ENCODE measurements at regions not wholly inside any gene's neighbourhood (a gene's known extent, or its start where the extent isn't known, plus 50 kb on each side); places are given as distances from the start of the nearest gene placed in this dataset.

- in situ Hi-C loops (cut with HindIII; ENCODE audit: extremely low pct_ligation_motif_present, low pct_unique_long_range_greater_than_20kb) = no loop called here
- no peak for FAIRE-seq
Observed at GRCh38 chr1:90474158-90474557, 242.9 kb downstream of the BARHL2 start.

More at GRCh38 chr1:90474158-90474557, 242.9 kb downstream of the BARHL2 start:
- ATAC-seq (no peak), DNase-seq (ENCODE audit: low spot score) (no peak)
- POLR2A ChIA-PET = no interaction called here
- H3K9me3 ChIP-seq (ENCODE audit: low read length) = no peaks in the 10 kb centered on the region
- H3K9ac ChIP-seq (ENCODE audit: insufficient read depth, low read depth, low read length) = no peak overlapping the region
- no peaks in the 10 kb centered on the region for H3K4me1 ChIP-seq (ENCODE audit: insufficient read depth, low read length)
- H3K4me3 ChIP-seq (replicated peaks in 1 of 3; ENCODE audit: insufficient read depth in 1 of 3, low read depth in 2 of 3, low read length in 3 of 3) = no peak overlapping the region
- TF ChIP-seq ZNF879 (CRISPR knock-in tag; IDR thresholded peaks at IDR 0.05) (no peak), DDIT3 (CRISPR knock-in tag; IDR thresholded peaks at IDR 0.05) (no peak), ZFP41 (CRISPR knock-in tag; IDR thresholded peaks at IDR 0.05; ENCODE audit: borderline replicate concordance) (no peak), GPBP1L1 (CRISPR knock-in tag; IDR thresholded peaks at IDR 0.05) (no peak), ZNF788 (CRISPR knock-in tag; IDR thresholded peaks at IDR 0.05; ENCODE audit: borderline replicate concordance) (no peak), HNF4A (CRISPR knock-in tag; IDR thresholded peaks at IDR 0.05) (no peak), ZNF317 (CRISPR knock-in tag; IDR thresholded peaks at IDR 0.05) (no peak), HMGA1 (CRISPR knock-in tag; conservative IDR thresholded peaks at IDR 0.05) (no peak), KAT7 (CRISPR knock-in tag; IDR thresholded peaks at IDR 0.05; ENCODE audit: borderline replicate concordance) (no peak), ZNF674 (CRISPR knock-in tag; IDR thresholded peaks at IDR 0.05; ENCODE audit: low read depth) (no peak), PHF8 (CRISPR knock-in tag; IDR thresholded peaks at IDR 0.05) (no peak), RELA (CRISPR knock-in tag; IDR thresholded peaks at IDR 0.05) (no peak), NR2C2 (CRISPR knock-in tag; IDR thresholded peaks at IDR 0.05; ENCODE audit: borderline replicate concordance) (no peak), ZIK1 (CRISPR knock-in tag; IDR thresholded peaks at IDR 0.05; ENCODE audit: borderline replicate concordance, low read depth) (no peak), TFAP4 (IDR thresholded peaks at IDR 0.05; ENCODE audit: borderline replicate concordance, low read depth) (no peak), JUN (CRISPR knock-in tag; IDR thresholded peaks at IDR 0.05) (no peak), NKX3-1 (CRISPR knock-in tag; IDR thresholded peaks at IDR 0.05) (no peak), SALL1 (CRISPR knock-in tag; IDR thresholded peaks at IDR 0.05) (no peak)
- H3K27ac ChIP-seq (ENCODE audit: extremely low read length, insufficient read depth, low read length) = no peak overlapping the region
- H3K27me3 ChIP-seq (ENCODE audit: control insufficient read depth in 1 of 2, insufficient read depth in 2 of 2, low read length in 2 of 2) = no peaks in the 10 kb centered on the region
- intact Hi-C loops (cut with micrococcal nuclease; ENCODE audit: unreplicated experiment) = no loop called here
- H2AFZ ChIP-seq (ENCODE audit: low read length) = no peak overlapping the region
- CTCF ChIA-PET (ENCODE audit: low intra/inter-chr PET ratio, low total read pairs) = no interaction called here
- H3K79me2 ChIP-seq (ENCODE audit: insufficient read depth, low read length) = no peaks in the 10 kb centered on the region
- WGBS (ENCODE audit: low lambda C conversion rate) = 30% methylated on average over 2 of the region's 2 CpGs
- no TSS peak for BruUV-seq (replicated peaks)
- no peaks in the 10 kb centered on the region for H3K36me3 ChIP-seq (replicated peaks in 1 of 2; ENCODE audit: control insufficient read depth in 1 of 2, insufficient read depth in 2 of 2, low read length in 2 of 2)
- no peaks in the 10 kb centered on the region for H4K20me1 ChIP-seq (ENCODE audit: insufficient read depth, low read length)
- H3K4me2 ChIP-seq (ENCODE audit: low read depth, low read length) = no peak overlapping the region

Data from HepG2 (cell line).